HG03442 (cell line): ENCODE measurements at regions not wholly inside any gene's neighbourhood (a gene's known extent, or its start where the extent isn't known, plus 50 kb on each side); places are given as distances from the start of the nearest gene placed in this dataset.
"Not testable (repeated sequence)": the region's sequence is repeated elsewhere in the genome, so short reads cannot be mapped to it uniquely, and the experiment has no call there.

ENCODE experiments used
- ATAC-seq: cut with Tn5 transposase; IDR thresholded peaks from one replicate; pipeline ENCODE4 v1.9.1; 2021; ENCODE audit warnings: mild to moderate bottlenecking, moderate library complexity; ENCODE audit not compliant: unreplicated experiment

DNA sequence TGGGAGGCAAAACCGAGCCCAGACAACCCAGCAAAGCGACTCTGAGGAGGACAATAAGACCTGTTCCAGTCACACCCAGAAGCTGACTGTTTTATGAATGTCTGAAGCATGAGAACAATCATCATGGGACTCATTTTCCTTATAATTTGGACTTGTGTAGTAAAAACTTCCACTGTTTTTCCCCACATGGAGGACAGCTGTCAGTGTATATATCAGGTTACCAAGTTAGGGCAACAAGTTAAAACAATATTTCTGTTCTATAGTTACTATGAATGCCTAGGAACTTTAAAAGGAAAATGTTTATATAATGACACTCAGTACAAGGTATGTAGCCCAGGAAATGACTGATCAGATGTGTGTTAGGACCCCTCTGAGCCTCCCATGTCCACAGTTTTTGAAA, 528.2 kb upstream of the TSPY4 start:
- no peak for ATAC-seq

- no peak for ATAC-seq
Observed at GRCh38 chrY:8814143-8814542, 523.1 kb upstream of the TSPY4 start.

GRCh38 chrY:8815616-8816015, 521.6 kb upstream of the TSPY4 start:
- no peak for ATAC-seq

GRCh38 chrY:8820032-8820431, 517.2 kb upstream of the TSPY4 start:
- ATAC-seq, result no peak

- no peak for ATAC-seq
Observed at GRCh38 chrY:8821106-8821505, 516.2 kb upstream of the TSPY4 start.

DNA sequence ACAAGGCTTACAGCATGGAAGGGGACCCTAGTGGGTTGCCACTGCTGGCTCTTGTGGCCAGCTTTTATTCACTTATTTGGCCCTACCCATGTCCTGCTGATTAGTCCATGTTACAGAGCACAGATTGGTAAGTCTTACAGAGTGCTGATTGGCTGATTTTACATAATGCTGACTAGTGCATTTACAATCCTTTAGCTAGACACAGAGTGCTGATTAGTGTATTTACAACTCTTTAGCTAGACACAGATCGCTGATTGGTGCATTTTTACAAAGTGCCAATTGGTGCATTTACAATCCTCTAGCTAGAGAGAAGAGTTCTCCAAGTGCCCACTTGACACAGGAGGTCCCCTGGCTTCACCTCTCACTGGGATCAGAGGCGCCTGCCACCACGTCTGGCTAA, 485.0 kb upstream of the TSPY4 start:
- ATAC-seq, result no peak

DNA sequence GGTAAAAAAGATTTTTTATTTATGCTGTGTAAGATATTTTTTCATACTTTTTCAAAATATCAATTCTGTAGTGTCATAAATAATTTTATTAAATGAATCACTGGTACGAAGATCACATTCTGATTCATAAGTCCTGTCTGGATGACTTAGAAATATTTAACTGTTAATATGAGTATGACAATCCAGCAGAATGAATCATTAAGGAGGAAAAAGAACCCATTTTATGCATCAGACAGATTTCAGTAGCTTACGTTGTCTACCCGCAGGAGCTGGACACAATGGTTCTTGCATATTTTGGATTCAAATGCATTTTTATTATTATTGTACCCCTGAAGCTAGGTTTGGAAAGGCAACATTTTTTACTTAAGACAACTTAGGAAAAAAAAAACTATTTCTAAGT, 448.9 kb upstream of the TSPY4 start:
- no peak for ATAC-seq

DNA sequence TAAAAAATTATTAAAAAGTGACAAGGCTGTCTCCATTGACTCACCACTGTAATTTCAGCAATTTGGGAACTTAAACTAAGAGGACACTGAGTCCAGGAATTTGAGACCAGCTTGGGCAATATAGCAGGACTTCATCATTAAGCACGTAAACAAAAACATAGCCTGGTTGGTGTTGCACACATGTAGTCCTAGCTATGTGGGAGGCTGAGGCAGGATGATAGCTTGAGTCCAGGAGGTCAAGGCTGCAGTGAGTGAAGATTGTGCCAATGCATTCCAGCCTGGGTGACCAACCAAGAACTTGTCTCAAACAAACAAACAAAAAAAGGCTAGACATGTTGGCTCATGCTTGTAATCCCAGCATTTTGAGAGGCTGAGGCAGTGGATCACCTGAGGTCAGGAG, 439.4 kb upstream of the TSPY4 start:
- no peak for ATAC-seq

GRCh38 chrY:8905141-8905540, 432.1 kb upstream of the TSPY4 start:
- ATAC-seq, result no peak

DNA sequence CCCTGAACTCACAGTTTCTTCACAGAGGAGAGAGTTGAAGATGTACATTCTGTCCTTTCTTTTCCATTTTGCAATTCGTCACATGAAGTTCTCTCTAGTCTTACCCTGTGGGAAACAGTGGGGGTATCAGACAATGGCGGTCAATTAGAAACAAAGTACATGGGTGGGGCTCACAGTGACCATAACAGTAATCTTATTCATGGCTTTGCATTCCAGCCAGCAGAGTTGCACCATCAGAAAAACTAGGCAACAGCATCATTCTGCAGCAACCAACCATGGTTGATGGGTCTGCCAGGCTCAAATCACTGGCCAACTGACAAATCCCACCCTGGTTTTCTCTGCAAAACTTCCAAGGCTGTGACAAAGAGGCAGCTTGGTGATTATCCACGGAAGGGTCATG, 414.7 kb upstream of the TSPY4 start:
- ATAC-seq, result not testable (repeated sequence)
